K562 (cell line): ENCODE measurements at regions not wholly inside any gene's neighbourhood (a gene's known extent, or its start where the extent isn't known, plus 50 kb on each side); places are given as distances from the start of the nearest gene placed in this dataset.

Experiments
- TF ChIP-seq, protein P1 (sequence below), 2 experiments: fragments of 450-650 bp in 1 of 2; sonication (generic) in 1 of 2; formaldehyde crosslinking in 1 of 2; IDR thresholded peaks; 2 replicates each; pipeline versions ENCODE4 v1.7.1 to v1.9.0; 2016 to 2022; ENCODE audit warnings: inconsistent platforms in 1 of 2, mild to moderate bottlenecking in 1 of 2, missing genetic modification reagents in 1 of 2

GRCh38 chr10:90321132-90321816 is 536.6 kb downstream of the HTR7 start (continued):
- TF ChIP-seq, protein P1, sequence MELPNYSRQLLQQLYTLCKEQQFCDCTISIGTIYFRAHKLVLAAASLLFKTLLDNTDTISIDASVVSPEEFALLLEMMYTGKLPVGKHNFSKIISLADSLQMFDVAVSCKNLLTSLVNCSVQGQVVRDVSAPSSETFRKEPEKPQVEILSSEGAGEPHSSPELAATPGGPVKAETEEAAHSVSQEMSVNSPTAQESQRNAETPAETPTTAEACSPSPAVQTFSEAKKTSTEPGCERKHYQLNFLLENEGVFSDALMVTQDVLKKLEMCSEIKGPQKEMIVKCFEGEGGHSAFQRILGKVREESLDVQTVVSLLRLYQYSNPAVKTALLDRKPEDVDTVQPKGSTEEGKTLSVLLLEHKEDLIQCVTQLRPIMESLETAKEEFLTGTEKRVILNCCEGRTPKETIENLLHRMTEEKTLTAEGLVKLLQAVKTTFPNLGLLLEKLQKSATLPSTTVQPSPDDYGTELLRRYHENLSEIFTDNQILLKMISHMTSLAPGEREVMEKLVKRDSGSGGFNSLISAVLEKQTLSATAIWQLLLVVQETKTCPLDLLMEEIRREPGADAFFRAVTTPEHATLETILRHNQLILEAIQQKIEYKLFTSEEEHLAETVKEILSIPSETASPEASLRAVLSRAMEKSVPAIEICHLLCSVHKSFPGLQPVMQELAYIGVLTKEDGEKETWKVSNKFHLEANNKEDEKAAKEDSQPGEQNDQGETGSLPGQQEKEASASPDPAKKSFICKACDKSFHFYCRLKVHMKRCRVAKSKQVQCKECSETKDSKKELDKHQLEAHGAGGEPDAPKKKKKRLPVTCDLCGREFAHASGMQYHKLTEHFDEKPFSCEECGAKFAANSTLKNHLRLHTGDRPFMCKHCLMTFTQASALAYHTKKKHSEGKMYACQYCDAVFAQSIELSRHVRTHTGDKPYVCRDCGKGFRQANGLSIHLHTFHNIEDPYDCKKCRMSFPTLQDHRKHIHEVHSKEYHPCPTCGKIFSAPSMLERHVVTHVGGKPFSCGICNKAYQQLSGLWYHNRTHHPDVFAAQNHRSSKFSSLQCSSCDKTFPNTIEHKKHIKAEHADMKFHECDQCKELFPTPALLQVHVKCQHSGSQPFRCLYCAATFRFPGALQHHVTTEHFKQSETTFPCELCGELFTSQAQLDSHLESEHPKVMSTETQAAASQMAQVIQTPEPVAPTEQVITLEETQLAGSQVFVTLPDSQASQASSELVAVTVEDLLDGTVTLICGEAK (IDR thresholded peaks at IDR 0.05): no peak
- TF ChIP-seq, protein P1 (CRISPR knock-in tag; IDR thresholded peaks at IDR 0.05): no peak
